ENCODE measurements at regions not wholly inside any gene's neighbourhood (a gene's known extent, or its start where the extent isn't known, plus 50 kb on each side); places are given as distances from the start of the nearest gene placed in this dataset.

GRCh38 chr2:30356776-30357175 lies 90.3 kb upstream of the LCLAT1 start:
- peaks cover 29% of the 10 kb centered on the region for H3K4me1 ChIP-seq
- H3K27me3 ChIP-seq (ENCODE audit: low read depth): no peaks in the 10 kb centered on the region
- no peak for ATAC-seq
- no peaks in the 10 kb centered on the region for H3K9me3 ChIP-seq
- H3K36me3 ChIP-seq: no peaks in the 10 kb centered on the region
- no peak overlapping the region for H3K27ac ChIP-seq
- H3K4me3 ChIP-seq: no peak overlapping the region
- intact Hi-C loops (cut with DNase I): no loop called here
- TF ChIP-seq, protein P1, sequence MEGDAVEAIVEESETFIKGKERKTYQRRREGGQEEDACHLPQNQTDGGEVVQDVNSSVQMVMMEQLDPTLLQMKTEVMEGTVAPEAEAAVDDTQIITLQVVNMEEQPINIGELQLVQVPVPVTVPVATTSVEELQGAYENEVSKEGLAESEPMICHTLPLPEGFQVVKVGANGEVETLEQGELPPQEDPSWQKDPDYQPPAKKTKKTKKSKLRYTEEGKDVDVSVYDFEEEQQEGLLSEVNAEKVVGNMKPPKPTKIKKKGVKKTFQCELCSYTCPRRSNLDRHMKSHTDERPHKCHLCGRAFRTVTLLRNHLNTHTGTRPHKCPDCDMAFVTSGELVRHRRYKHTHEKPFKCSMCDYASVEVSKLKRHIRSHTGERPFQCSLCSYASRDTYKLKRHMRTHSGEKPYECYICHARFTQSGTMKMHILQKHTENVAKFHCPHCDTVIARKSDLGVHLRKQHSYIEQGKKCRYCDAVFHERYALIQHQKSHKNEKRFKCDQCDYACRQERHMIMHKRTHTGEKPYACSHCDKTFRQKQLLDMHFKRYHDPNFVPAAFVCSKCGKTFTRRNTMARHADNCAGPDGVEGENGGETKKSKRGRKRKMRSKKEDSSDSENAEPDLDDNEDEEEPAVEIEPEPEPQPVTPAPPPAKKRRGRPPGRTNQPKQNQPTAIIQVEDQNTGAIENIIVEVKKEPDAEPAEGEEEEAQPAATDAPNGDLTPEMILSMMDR (IDR thresholded peaks at IDR 0.05): no peak
- DNase-seq: no peak

DNA sequence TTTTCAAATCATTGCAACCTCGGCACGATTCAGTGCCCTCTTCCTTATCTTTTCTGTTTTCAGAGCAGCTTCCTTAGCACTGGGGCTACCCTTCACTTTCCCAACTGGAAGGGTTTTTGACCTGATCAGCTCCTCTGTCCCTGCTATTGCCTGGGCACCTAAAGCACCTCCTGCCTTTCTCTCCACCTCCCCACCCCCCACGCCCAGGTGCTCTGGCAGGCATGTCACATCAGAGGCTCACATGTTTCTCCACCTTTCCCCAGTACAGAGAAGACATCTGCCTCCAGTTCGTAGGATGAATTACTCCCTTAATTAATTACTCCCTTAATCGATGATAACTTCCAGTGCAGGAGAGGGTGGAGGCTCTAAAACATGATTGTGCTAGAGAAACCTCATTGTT lies 88.7 kb upstream of the LCLAT1 start:
- intact Hi-C loops (cut with DNase I): no loop called here
- no peak for ATAC-seq
- peaks cover 38% of the 10 kb centered on the region for H3K4me1 ChIP-seq
- H3K9me3 ChIP-seq: no peaks in the 10 kb centered on the region
- TF ChIP-seq, protein P1 (IDR thresholded peaks at IDR 0.05): no peak
- DNase-seq: no peak
- H3K27ac ChIP-seq: peak overlapping the region; percentile 73
- H3K36me3 ChIP-seq: no peaks in the 10 kb centered on the region
- no peaks in the 10 kb centered on the region for H3K27me3 ChIP-seq (ENCODE audit: low read depth)
- H3K4me3 ChIP-seq: no peak overlapping the region

GRCh38 chr2:30358842-30359241 lies 88.2 kb upstream of the LCLAT1 start:
- H3K4me1 ChIP-seq: peaks cover 38% of the 10 kb centered on the region
- H3K9me3 ChIP-seq: no peaks in the 10 kb centered on the region
- ATAC-seq (no peak), DNase-seq (no peak)
- H3K27me3 ChIP-seq (ENCODE audit: low read depth): no peaks in the 10 kb centered on the region
- H3K27ac ChIP-seq: peak overlapping the region; percentile 73
- TF ChIP-seq, protein P1 (IDR thresholded peaks at IDR 0.05): no peak
- no peak overlapping the region for H3K4me3 ChIP-seq
- intact Hi-C loops (cut with DNase I): no loop called here
- H3K36me3 ChIP-seq: no peaks in the 10 kb centered on the region

GRCh38 chr2:30359644-30360167 lies 87.3 kb upstream of the LCLAT1 start:
- intact Hi-C loops (cut with DNase I): no loop called here
- TF ChIP-seq, protein P1 (IDR thresholded peaks at IDR 0.05): no peak
- Histone ChIP-seq H3K4me1 (peaks cover 38% of the 10 kb centered on the region), H3K9me3 (no peaks in the 10 kb centered on the region), H3K36me3 (no peaks in the 10 kb centered on the region), H3K4me3 (no peak overlapping the region), H3K27me3 (ENCODE audit: low read depth) (no peaks in the 10 kb centered on the region), H3K27ac (peak overlapping the region; percentile 73)
- ATAC-seq (peak; percentile 70 to 79), DNase-seq (peak; percentile 66)

- Histone ChIP-seq H3K27ac (peak overlapping the region; percentile 73), H3K9me3 (no peaks in the 10 kb centered on the region), H3K27me3 (ENCODE audit: low read depth) (no peaks in the 10 kb centered on the region), H3K36me3 (no peaks in the 10 kb centered on the region), H3K4me1 (peaks cover 49% of the 10 kb centered on the region), H3K4me3 (no peak overlapping the region)
- ATAC-seq (peak in 1 of 2 donors; percentile 44), DNase-seq (no peak)
- intact Hi-C loops (cut with DNase I): no loop called here
- TF ChIP-seq, protein P1 (IDR thresholded peaks at IDR 0.05): no peak
Observed at GRCh38 chr2:30361751-30362394, 85.2 kb upstream of the LCLAT1 start.

Measured in lower lobe of right lung (tissue), 2 donors.